OCI-LY1 (cell line): ENCODE measurements at regions not wholly inside any gene's neighbourhood (a gene's known extent, or its start where the extent isn't known, plus 50 kb on each side); places are given as distances from the start of the nearest gene placed in this dataset.

Source experiments
- H2AFZ ChIP-seq: fragments of 200-600 bp; sonication (generic), shearing (Covaris generic); 2 replicates; pipeline ENCODE4 v1.6.0; 2014; ENCODE audit warnings: antibody characterized with exemption, mild to moderate bottlenecking, low read length
- H3F3A ChIP-seq: fragments of 200-600 bp; sonication (generic), shearing (Covaris generic); 2 replicates; pipeline ENCODE4 v1.6.0; 2014; ENCODE audit warnings: mild to moderate bottlenecking, antibody characterized with exemption, low read length, moderate library complexity; ENCODE audit not compliant: insufficient read depth
- H3K27ac ChIP-seq: fragments of 200-600 bp; sonication (generic); 2 replicates; pipeline ENCODE4 v1.5.1; 2014; ENCODE audit warnings: low read length, mixed run types, mild to moderate bottlenecking, low read depth; ENCODE audit not compliant: poor library complexity, severe bottlenecking
- H3K27me3 ChIP-seq: fragments of 200-600 bp; sonication (generic); 2 replicates; pipeline ENCODE4 v1.6.0; 2014; ENCODE audit warnings: antibody characterized with exemption, mild to moderate bottlenecking, low read length, moderate library complexity; ENCODE audit not compliant: insufficient read depth
- H3K36me3 ChIP-seq: fragments of 200-600 bp; sonication (generic); 2 replicates; pipeline ENCODE4 v1.6.1; 2014; ENCODE audit warnings: mild to moderate bottlenecking, antibody characterized with exemption, low read length, moderate library complexity, mixed read lengths; ENCODE audit not compliant: insufficient read depth
- H3K4me1 ChIP-seq: fragments of 200-600 bp; sonication (generic); 2 replicates; pipeline ENCODE4 v1.5.1; 2014; ENCODE audit warnings: mild to moderate bottlenecking, low read length, moderate library complexity; ENCODE audit not compliant: insufficient read depth, severe bottlenecking
- H3K4me2 ChIP-seq: fragments of 200-600 bp; sonication (generic), shearing (Covaris generic); 2 replicates; pipeline ENCODE4 v1.6.1; 2014; ENCODE audit warnings: low read length
- H3K4me3 ChIP-seq: fragments of 200-600 bp; sonication (generic); 2 replicates; pipeline ENCODE4 v1.5.1; 2014; ENCODE audit warnings: low read length, low read depth, mild to moderate bottlenecking, mixed read lengths; ENCODE audit not compliant: poor library complexity, severe bottlenecking
- H3K79me2 ChIP-seq: fragments of 200-600 bp; shearing (Covaris generic); 2 replicates; pipeline ENCODE4 v1.6.1; 2016; ENCODE audit warnings: mixed run types, low read length, mixed read lengths; ENCODE audit not compliant: insufficient read depth
- H3K9ac ChIP-seq: fragments of 200-600 bp; sonication (generic), shearing (Covaris generic); 2 replicates; pipeline ENCODE4 v1.6.1; 2014; ENCODE audit warnings: mild to moderate bottlenecking, low read length, mixed read lengths
- H3K9me2 ChIP-seq: fragments of 200-600 bp; sonication (generic), shearing (Covaris generic); 2 replicates; pipeline ENCODE4 v1.6.1; 2014; ENCODE audit warnings: low read depth, mild to moderate bottlenecking, low read length, mixed read lengths
- H3K9me3 ChIP-seq: fragments of 200-600 bp; shearing (Covaris generic); 2 replicates; pipeline ENCODE4 v1.6.1; 2014; ENCODE audit warnings: low read length, mixed read lengths
- H4K20me1 ChIP-seq: fragments of 200-600 bp; sonication (generic), shearing (Covaris generic); 2 replicates; pipeline ENCODE4 v1.6.0; 2016; ENCODE audit warnings: mild to moderate bottlenecking, low read length; ENCODE audit not compliant: insufficient read depth
- CTCF ChIP-seq: fragments of 200-600 bp; sonication (generic), shearing (Covaris generic); IDR thresholded peaks from 2 replicates; pipeline ENCODE4 v1.5.1; 2017; ENCODE audit warnings: mild to moderate bottlenecking, antibody characterized with exemption, low read length, moderate library complexity, mixed read lengths
- EZH2 ChIP-seq: fragments of 200-600 bp; sonication (generic), shearing (Covaris generic); IDR thresholded peaks from 2 replicates; pipeline ENCODE4 v1.8.0; 2017; ENCODE audit warnings: borderline replicate concordance, mixed run types, mild to moderate bottlenecking, antibody characterized with exemption, low read length, moderate library complexity, mixed read lengths

- Histone ChIP-seq H3K27ac (no peak overlapping the region), H3K79me2 (no peaks in the 10 kb centered on the region), H3F3A (no peaks in the 10 kb centered on the region), H3K4me2 (no peak overlapping the region), H3K4me3 (no peak overlapping the region), H3K36me3 (no peaks in the 10 kb centered on the region), H3K9me2 (no peaks in the 10 kb centered on the region), H3K4me1 (no peaks in the 10 kb centered on the region), H3K9ac (no peak overlapping the region), H2AFZ (no peak overlapping the region), H3K27me3 (no peaks in the 10 kb centered on the region), H4K20me1 (no peaks in the 10 kb centered on the region), H3K9me3 (no peaks in the 10 kb centered on the region)
- no peak for TF ChIP-seq EZH2
- no peak for TF ChIP-seq CTCF
These were observed 552.5 kb downstream of the DSC3 start for GRCh38 chr18:30489890-30490643.

GRCh38 chr18:30487962-30488361 lies 554.6 kb downstream of the DSC3 start:
- no peaks in the 10 kb centered on the region for H3K36me3 ChIP-seq
- H3K79me2 ChIP-seq: no peaks in the 10 kb centered on the region
- H3K4me1 ChIP-seq: no peaks in the 10 kb centered on the region
- H4K20me1 ChIP-seq: no peaks in the 10 kb centered on the region
- no peaks in the 10 kb centered on the region for H3K27me3 ChIP-seq
- H3K4me2 ChIP-seq: no peak overlapping the region
- no peaks in the 10 kb centered on the region for H3K9me3 ChIP-seq
- no peaks in the 10 kb centered on the region for H3F3A ChIP-seq
- H3K9ac ChIP-seq: no peak overlapping the region
- H3K9me2 ChIP-seq: no peaks in the 10 kb centered on the region
- H3K27ac ChIP-seq: no peak overlapping the region
- H2AFZ ChIP-seq: no peak overlapping the region
- H3K4me3 ChIP-seq: no peak overlapping the region
- TF ChIP-seq CTCF (no peak), EZH2 (no peak)

GRCh38 chr18:30486856-30487255 lies 555.7 kb downstream of the DSC3 start:
- no peaks in the 10 kb centered on the region for H3K4me1 ChIP-seq
- no peak overlapping the region for H3K9ac ChIP-seq
- no peaks in the 10 kb centered on the region for H3F3A ChIP-seq
- H3K27me3 ChIP-seq: no peaks in the 10 kb centered on the region
- H3K9me3 ChIP-seq: no peaks in the 10 kb centered on the region
- TF ChIP-seq EZH2 (no peak), CTCF (no peak)
- H3K4me3 ChIP-seq: no peak overlapping the region
- H2AFZ ChIP-seq: no peak overlapping the region
- no peaks in the 10 kb centered on the region for H3K36me3 ChIP-seq
- no peak overlapping the region for H3K4me2 ChIP-seq
- no peak overlapping the region for H3K27ac ChIP-seq
- no peaks in the 10 kb centered on the region for H3K79me2 ChIP-seq
- H4K20me1 ChIP-seq: no peaks in the 10 kb centered on the region
- H3K9me2 ChIP-seq: no peaks in the 10 kb centered on the region
